ENCODE measurements at regions not wholly inside any gene's neighbourhood (a gene's known extent, or its start where the extent isn't known, plus 50 kb on each side); places are given as distances from the start of the nearest gene placed in this dataset.

DNA sequence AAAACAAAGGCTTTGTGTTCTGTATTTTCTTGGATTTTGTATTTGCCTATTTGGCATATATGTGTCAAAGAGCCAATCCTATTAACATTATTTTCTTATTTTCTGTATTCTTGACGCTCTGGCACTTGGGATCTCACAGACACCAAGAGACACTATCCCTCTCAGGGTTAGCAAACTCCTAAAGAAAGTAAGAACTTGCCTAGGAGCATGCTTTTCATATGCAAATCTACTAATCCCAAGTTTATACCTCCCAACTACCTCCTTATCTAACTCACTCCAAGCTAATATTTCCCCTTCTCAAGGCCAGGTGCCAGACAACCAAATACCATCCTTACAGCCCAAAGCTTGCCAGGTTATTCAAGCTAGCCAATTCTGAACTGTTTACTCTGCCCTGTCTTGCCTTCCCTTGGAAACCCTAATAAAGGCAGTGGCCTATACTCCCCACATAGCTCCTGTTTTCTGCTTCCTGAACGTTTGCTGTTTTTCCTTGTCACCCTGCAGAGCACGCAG, 455.4 kb upstream of the ANO3 start:
- TF ChIP-seq, protein P1, sequence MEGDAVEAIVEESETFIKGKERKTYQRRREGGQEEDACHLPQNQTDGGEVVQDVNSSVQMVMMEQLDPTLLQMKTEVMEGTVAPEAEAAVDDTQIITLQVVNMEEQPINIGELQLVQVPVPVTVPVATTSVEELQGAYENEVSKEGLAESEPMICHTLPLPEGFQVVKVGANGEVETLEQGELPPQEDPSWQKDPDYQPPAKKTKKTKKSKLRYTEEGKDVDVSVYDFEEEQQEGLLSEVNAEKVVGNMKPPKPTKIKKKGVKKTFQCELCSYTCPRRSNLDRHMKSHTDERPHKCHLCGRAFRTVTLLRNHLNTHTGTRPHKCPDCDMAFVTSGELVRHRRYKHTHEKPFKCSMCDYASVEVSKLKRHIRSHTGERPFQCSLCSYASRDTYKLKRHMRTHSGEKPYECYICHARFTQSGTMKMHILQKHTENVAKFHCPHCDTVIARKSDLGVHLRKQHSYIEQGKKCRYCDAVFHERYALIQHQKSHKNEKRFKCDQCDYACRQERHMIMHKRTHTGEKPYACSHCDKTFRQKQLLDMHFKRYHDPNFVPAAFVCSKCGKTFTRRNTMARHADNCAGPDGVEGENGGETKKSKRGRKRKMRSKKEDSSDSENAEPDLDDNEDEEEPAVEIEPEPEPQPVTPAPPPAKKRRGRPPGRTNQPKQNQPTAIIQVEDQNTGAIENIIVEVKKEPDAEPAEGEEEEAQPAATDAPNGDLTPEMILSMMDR (conservative IDR thresholded peaks at IDR 0.05; ENCODE audit: low read depth), result no peak
- ChIA-PET POLR2A (ENCODE audit: low non-redundant PET) (no interaction called here), CTCF (no interaction called here)
- DNase-seq (ENCODE audit: low spot score), result no peak
- no peak overlapping the region for H3K27ac ChIP-seq

DNA sequence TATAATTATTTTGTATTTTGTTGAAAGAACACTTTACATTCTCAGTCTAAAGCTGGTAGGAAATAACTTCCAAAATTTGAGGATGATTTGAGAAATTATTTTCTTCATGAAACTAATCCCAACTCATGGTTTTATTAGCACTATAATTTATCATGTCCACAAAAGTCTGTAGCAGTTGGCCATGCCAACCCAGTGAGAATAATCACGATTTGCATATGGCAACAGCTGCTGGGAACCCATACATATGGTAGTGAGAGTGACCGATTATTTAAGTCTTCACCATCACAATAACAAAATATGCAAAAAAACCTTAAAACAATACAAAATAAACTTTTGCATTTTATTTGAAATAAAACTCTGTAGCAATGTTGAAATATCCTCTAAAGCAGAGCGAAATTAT, 445.9 kb upstream of the ANO3 start:
- no peak for DNase-seq (ENCODE audit: low spot score)
- no peak overlapping the region for H3K27ac ChIP-seq
- TF ChIP-seq, protein P1 (conservative IDR thresholded peaks at IDR 0.05; ENCODE audit: low read depth), result no peak
- CTCF ChIA-PET, result no interaction called here
- POLR2A ChIA-PET (ENCODE audit: low non-redundant PET), result no interaction called here

DNA sequence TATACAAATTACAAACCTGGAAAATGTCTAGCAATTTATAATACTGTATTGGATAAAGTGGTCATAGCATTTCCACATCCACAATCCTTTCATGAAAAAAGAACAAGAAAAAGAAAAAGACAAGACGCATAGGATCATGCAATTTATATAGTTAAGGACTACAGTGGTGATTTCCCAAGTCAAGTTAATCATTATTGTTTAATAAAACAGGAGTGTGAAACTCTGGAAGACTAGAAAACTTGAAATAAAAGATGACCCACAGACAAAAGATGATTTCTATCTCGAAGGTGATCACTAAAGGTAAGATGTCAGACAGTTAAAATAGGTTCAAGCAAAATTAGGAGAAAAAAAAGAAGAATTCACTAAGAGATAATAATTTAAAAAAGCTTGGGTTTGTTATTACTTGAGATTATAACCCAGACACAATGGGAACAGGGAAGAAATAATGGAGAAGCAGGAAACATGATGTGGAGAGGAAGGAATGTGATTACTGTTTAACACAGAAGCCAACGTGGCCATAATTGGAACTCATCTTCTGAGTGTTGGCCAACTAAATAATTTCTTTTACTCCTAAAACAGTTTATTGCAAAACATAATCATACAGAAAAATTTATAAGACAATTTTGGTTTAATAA, 441.2 kb upstream of the ANO3 start:
- CTCF ChIA-PET, result no interaction called here
- TF ChIP-seq, protein P1 (conservative IDR thresholded peaks at IDR 0.05; ENCODE audit: low read depth), result no peak
- H3K27ac ChIP-seq, result no peak overlapping the region
- POLR2A ChIA-PET (ENCODE audit: low non-redundant PET), result no interaction called here
- DNase-seq (ENCODE audit: low spot score), result no peak

DNA sequence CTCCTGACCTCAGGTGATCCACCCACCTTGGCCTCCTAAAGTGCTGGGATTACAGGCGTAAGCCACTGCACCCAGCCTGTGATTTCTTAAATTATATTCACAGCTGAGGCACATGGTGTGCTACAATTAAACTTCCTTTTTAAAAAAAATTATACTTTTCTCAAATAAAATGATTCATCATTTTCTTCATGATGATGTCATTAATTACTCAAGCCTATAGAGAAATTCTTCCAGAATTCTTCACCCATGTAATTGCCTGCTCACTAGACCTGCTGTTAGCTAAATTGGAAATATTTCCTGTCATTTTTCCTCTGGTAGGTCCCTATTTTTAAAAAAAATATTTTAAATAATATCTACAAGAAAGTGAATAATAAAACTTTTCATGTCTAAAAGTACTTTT, 440.0 kb upstream of the ANO3 start:
- H3K27ac ChIP-seq, result no peak overlapping the region
- POLR2A ChIA-PET (ENCODE audit: low non-redundant PET), result no interaction called here
- CTCF ChIA-PET, result no interaction called here
- TF ChIP-seq, protein P1 (conservative IDR thresholded peaks at IDR 0.05; ENCODE audit: low read depth), result no peak
- no peak for DNase-seq (ENCODE audit: low spot score)

DNA sequence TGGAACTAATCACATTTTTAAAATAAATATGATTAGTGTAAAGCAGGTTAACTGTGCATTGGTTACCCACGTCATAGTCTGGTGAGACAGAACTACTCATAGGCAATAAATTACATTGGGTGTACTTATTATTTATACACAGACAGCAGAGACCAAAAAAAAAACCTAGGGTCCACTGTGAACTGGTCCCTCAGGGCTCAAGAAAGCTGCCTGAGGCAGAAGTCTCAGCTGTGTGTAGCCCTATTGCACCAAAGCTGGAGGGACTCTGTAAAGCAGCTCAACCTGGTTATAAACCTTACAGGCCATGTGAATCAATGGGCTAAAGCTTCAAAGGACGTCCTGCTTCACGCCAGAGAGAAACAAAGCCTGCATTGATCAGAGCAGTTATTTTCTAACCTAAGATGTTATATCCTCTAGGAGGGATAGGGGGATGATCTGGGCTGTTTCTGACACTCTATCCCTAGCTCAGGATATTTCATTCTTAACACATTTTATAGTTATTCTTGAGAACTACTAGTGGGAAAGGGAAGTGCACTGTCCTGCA, 432.2 kb upstream of the ANO3 start:
- ChIA-PET POLR2A (ENCODE audit: low non-redundant PET) (no interaction called here), CTCF (no interaction called here)
- TF ChIP-seq, protein P1 (conservative IDR thresholded peaks at IDR 0.05; ENCODE audit: low read depth), result no peak
- no peak overlapping the region for H3K27ac ChIP-seq
- no peak for DNase-seq (ENCODE audit: low spot score)

DNA sequence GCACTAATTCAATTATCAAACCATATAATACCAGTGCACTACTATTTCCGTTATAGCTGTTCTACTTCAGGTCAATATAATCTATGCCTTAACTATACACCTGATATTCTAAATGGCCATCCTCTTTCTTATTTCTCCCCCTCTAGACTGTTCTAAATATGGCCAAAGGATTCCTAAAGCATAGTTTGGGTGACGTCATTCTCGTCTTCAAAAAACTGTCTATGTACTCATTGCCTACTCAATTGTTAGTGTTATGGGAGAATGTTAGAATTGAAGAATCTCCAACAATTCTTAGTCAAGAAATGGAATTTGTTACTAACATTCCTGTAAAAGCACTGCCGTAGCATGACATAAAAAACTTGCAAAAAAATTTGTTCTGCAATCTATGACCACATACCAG, 431.1 kb upstream of the ANO3 start:
- POLR2A ChIA-PET (ENCODE audit: low non-redundant PET), result no interaction called here

More for the DNA sequence above, 431.1 kb upstream of the ANO3 start:
- no peak overlapping the region for H3K27ac ChIP-seq
- DNase-seq (ENCODE audit: low spot score), result no peak
- TF ChIP-seq, protein P1 (conservative IDR thresholded peaks at IDR 0.05; ENCODE audit: low read depth), result no peak
- CTCF ChIA-PET, result no interaction called here

Data from RWPE1 (cell line).